PC-3 (cell line): ENCODE measurements at regions not wholly inside any gene's neighbourhood (a gene's known extent, or its start where the extent isn't known, plus 50 kb on each side); places are given as distances from the start of the nearest gene placed in this dataset.

Experiments
- ATAC-seq: fragments of 200-7000 bp; cut with Tn5 transposase; 2 replicates; pipeline ENCODE4 v1.9.1; 2020; ENCODE audit warnings: mild to moderate bottlenecking, moderate library complexity
- BruUV-seq: library from RNA; stranded (reverse); fragments of 400-500 nt; replicated peaks from 2 replicates; lab custom pipeline; 2021; lab: Mats Ljungman, UMichigan
- CTCF ChIA-PET: fragments of 300-600 bp; sonication (Branson Sonifier 250); formaldehyde crosslinking; loops from one replicate; lab custom pipeline; 2022; ENCODE audit warnings: antibody characterized with exemption; lab: Charles Lee
- POLR2A ChIA-PET: fragments of 300-600 bp; sonication (Branson Sonifier 250); formaldehyde crosslinking; loops from one replicate; lab custom pipeline; 2022; ENCODE audit warnings: antibody characterized with exemption; ENCODE audit not compliant: unreplicated experiment; lab: Charles Lee
- DNase-seq: peaks from one replicate; pipeline ENCODE4 v3.0.0-alpha.2; 2015
- H2AFZ ChIP-seq: fragments of 300-600 bp; sonication (generic); 2 replicates; pipeline ENCODE4 v1.6.0; 2016; ENCODE audit warnings: antibody characterized with exemption, low read length
- H3F3A ChIP-seq: fragments of 300-600 bp; sonication (generic); one replicate; pipeline ENCODE4 v1.6.0; 2017; ENCODE audit warnings: antibody characterized with exemption, low read length, control low read depth, mild to moderate bottlenecking; ENCODE audit not compliant: unreplicated experiment
- H3K27ac ChIP-seq: fragments of 300-600 bp; sonication (generic); 2 replicates; pipeline ENCODE4 v1.5.1; 2016; ENCODE audit warnings: mild to moderate bottlenecking, low read length
- H3K27me3 ChIP-seq: fragments of 300-600 bp; sonication (generic); 2 replicates; pipeline ENCODE4 v1.6.1; 2016; ENCODE audit warnings: low read length, mixed read lengths
- H3K36me3 ChIP-seq: fragments of 300-600 bp; sonication (generic); 2 replicates; pipeline ENCODE4 v1.6.1; 2016; ENCODE audit warnings: low read depth, mixed run types, low read length, mixed read lengths
- H3K4me1 ChIP-seq: fragments of 300-600 bp; sonication (generic); 2 replicates; pipeline ENCODE4 v1.5.1; 2016; ENCODE audit warnings: low read length; ENCODE audit not compliant: insufficient read depth
- H3K4me2 ChIP-seq: fragments of 300-600 bp; sonication (generic); 2 replicates; pipeline ENCODE4 v1.6.0; 2016; ENCODE audit warnings: low read length
- H3K4me3 ChIP-seq: fragments of 300-600 bp; sonication (generic); 2 replicates; pipeline ENCODE4 v1.5.1; 2016; ENCODE audit warnings: mild to moderate bottlenecking, low read length, mixed read lengths
- H3K79me2 ChIP-seq: fragments of 300-600 bp; sonication (generic); 2 replicates; pipeline ENCODE4 v1.6.1; 2017; ENCODE audit warnings: low read length, mixed read lengths
- H3K9ac ChIP-seq: fragments of 300-600 bp; sonication (generic); 2 replicates; pipeline ENCODE4 v1.6.0; 2016; ENCODE audit warnings: mild to moderate bottlenecking, low read length
- H3K9me2 ChIP-seq: fragments of 300-600 bp; sonication (generic); replicated peaks from 2 replicates; pipeline ENCODE4 v1.6.1; 2016; ENCODE audit warnings: mixed run types, low read length, mixed read lengths
- H3K9me3 ChIP-seq: fragments of 300-600 bp; sonication (generic); 2 replicates; pipeline ENCODE4 v1.6.1; 2016; ENCODE audit warnings: low read length, mixed read lengths
- H4K20me1 ChIP-seq: fragments of 300-600 bp; sonication (generic); 2 replicates; pipeline ENCODE4 v1.6.1; 2016; ENCODE audit warnings: low read length, mixed read lengths
- EZH2 ChIP-seq: fragments of 300-600 bp; sonication (generic); IDR thresholded peaks from one replicate; pipeline ENCODE4 v1.6.1; 2017; ENCODE audit warnings: antibody characterized with exemption, mild to moderate bottlenecking, low read length; ENCODE audit not compliant: unreplicated experiment
- EZH2phosphoT487 ChIP-seq: fragments of 300-600 bp; sonication (generic); IDR thresholded peaks from 2 replicates; pipeline ENCODE4 v1.6.1; 2018; ENCODE audit warnings: mild to moderate bottlenecking, antibody characterized with exemption, low read length, borderline replicate concordance
- intact Hi-C: fragments of 100-400 bp; cut with micrococcal nuclease; formaldehyde crosslinking; loops from 2 replicates; pipeline ENCODE4 v1.9.0; 2023
- TF ChIP-seq, protein P1 (sequence below): fragments of 300-600 bp; sonication (generic); conservative IDR thresholded peaks from 2 replicates; pipeline ENCODE4 v1.5.1; 2017; ENCODE audit warnings: antibody characterized with exemption, low read depth, mild to moderate bottlenecking, low read length

- peaks cover 6% of the 10 kb centered on the region; the same call in 1 of the 2 replicates for H3K4me1 ChIP-seq
- no peaks in the 10 kb centered on the region for H3F3A ChIP-seq
- intact Hi-C loops, result loop anchor here (10.0 kb wide), 2 partner anchors 164 to 266 kb away; no protein-coding TSS in a partner anchor
- H3K36me3 ChIP-seq, result no peaks in the 10 kb centered on the region
- TF ChIP-seq EZH2phosphoT487, result no peak
- TF ChIP-seq EZH2, result no peak
- TF ChIP-seq, protein P1, sequence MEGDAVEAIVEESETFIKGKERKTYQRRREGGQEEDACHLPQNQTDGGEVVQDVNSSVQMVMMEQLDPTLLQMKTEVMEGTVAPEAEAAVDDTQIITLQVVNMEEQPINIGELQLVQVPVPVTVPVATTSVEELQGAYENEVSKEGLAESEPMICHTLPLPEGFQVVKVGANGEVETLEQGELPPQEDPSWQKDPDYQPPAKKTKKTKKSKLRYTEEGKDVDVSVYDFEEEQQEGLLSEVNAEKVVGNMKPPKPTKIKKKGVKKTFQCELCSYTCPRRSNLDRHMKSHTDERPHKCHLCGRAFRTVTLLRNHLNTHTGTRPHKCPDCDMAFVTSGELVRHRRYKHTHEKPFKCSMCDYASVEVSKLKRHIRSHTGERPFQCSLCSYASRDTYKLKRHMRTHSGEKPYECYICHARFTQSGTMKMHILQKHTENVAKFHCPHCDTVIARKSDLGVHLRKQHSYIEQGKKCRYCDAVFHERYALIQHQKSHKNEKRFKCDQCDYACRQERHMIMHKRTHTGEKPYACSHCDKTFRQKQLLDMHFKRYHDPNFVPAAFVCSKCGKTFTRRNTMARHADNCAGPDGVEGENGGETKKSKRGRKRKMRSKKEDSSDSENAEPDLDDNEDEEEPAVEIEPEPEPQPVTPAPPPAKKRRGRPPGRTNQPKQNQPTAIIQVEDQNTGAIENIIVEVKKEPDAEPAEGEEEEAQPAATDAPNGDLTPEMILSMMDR, result no peak
- H3K79me2 ChIP-seq, result no peaks in the 10 kb centered on the region
- no peak for DNase-seq
- no peak overlapping the region for H2AFZ ChIP-seq
- ATAC-seq, result no peak
- H4K20me1 ChIP-seq, result no peaks in the 10 kb centered on the region
- H3K4me2 ChIP-seq, result no peak overlapping the region
- no peaks in the 10 kb centered on the region for H3K9me3 ChIP-seq
- no peaks in the 10 kb centered on the region for H3K27me3 ChIP-seq
- H3K9ac ChIP-seq, result no peak overlapping the region
- ChIA-PET POLR2A (no interaction called here), CTCF (no interaction called here)
- H3K9me2 ChIP-seq, result no peaks in the 10 kb centered on the region
- no peak overlapping the region for H3K27ac ChIP-seq
- no peak overlapping the region for H3K4me3 ChIP-seq
- no TSS peak for BruUV-seq
Measured at GRCh38 chr9:28938981-28939380, 1365.7 kb upstream of the C9orf72 start.

DNA sequence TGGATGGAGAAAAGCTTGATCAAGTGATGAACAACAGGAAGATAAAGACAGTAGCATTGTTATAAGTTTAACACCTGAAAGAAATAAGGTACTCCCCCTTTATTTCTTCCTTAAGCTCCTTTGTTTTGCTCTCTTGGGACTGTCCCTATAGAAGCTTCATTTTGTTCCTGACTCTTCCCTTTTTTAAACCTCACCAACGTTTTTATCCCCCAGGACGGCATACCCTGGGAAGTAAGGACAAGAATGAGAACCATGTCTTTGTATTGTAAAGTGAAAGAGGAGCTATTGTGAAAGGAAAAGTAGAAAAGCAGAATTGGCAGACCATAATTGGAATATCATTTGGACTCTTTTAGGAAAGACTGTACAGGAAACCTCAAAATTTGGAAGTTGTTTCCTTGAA is 1368.6 kb upstream of the C9orf72 start:
- intact Hi-C loops, result no loop called here
- H3F3A ChIP-seq, result no peaks in the 10 kb centered on the region
- no peak overlapping the region for H3K9ac ChIP-seq
- no peak for TF ChIP-seq EZH2
- no peak for TF ChIP-seq EZH2phosphoT487
- TF ChIP-seq, protein P1, result no peak
- no peaks in the 10 kb centered on the region for H3K79me2 ChIP-seq
- H3K27ac ChIP-seq, result no peak overlapping the region
- H4K20me1 ChIP-seq, result no peaks in the 10 kb centered on the region
- no peak overlapping the region for H2AFZ ChIP-seq
- no TSS peak for BruUV-seq
- CTCF ChIA-PET, result no interaction called here
- no peaks in the 10 kb centered on the region for H3K27me3 ChIP-seq
- H3K9me2 ChIP-seq, result no peaks in the 10 kb centered on the region
- H3K4me3 ChIP-seq, result no peak overlapping the region
- H3K36me3 ChIP-seq, result no peaks in the 10 kb centered on the region
- H3K9me3 ChIP-seq, result no peaks in the 10 kb centered on the region
- ATAC-seq, result no peak
- DNase-seq, result no peak
- POLR2A ChIA-PET, result interaction anchor here (0.6 to 0.7 kb wide), 2 partner anchors 8 to 282 kb away, joined by 3 to 5 read pairs; no protein-coding TSS in a partner anchor
- H3K4me2 ChIP-seq, result no peak overlapping the region
- H3K4me1 ChIP-seq, result peaks cover 6% of the 10 kb centered on the region; the same call in 1 of the 2 replicates

- Histone ChIP-seq H3K27ac (no peak overlapping the region), H3K9me2 (no peaks in the 10 kb centered on the region), H3K9ac (no peak overlapping the region), H3K4me3 (no peak overlapping the region), H3F3A (no peaks in the 10 kb centered on the region), H3K4me1 (peaks cover 6% of the 10 kb centered on the region; the same call in 1 of the 2 replicates), H3K36me3 (no peaks in the 10 kb centered on the region), H3K27me3 (no peaks in the 10 kb centered on the region), H4K20me1 (no peaks in the 10 kb centered on the region), H3K4me2 (no peak overlapping the region), H3K9me3 (no peaks in the 10 kb centered on the region), H2AFZ (no peak overlapping the region), H3K79me2 (no peaks in the 10 kb centered on the region)
- DNase-seq, result no peak
- TF ChIP-seq EZH2, result no peak
- TF ChIP-seq, protein P1, result no peak
- no peak for TF ChIP-seq EZH2phosphoT487
- intact Hi-C loops, result no loop called here
- ATAC-seq, result no peak
- POLR2A ChIA-PET, result no interaction called here
- CTCF ChIA-PET, result no interaction called here
- no TSS peak for BruUV-seq
Measured at GRCh38 chr9:28942941-28943340, 1369.7 kb upstream of the C9orf72 start.
